ENCODE measurements at regions not wholly inside any gene's neighbourhood (a gene's known extent, or its start where the extent isn't known, plus 50 kb on each side); places are given as distances from the start of the nearest gene placed in this dataset.

- Mint-ChIP-seq H3K4me3 (ENCODE audit: unreplicated experiment) (no peak overlapping the region), H3K9me3 (ENCODE audit: unreplicated experiment) (no peaks in the 10 kb centered on the region), H3K27me3 (ENCODE audit: low read depth, unreplicated experiment) (no peaks in the 10 kb centered on the region), H3K4me1 (ENCODE audit: low read depth, unreplicated experiment) (peaks cover 24% of the 10 kb centered on the region), H3K27ac (ENCODE audit: unreplicated experiment) (no peak overlapping the region), H3K36me3 (ENCODE audit: low read depth, unreplicated experiment) (peaks cover 2% of the 10 kb centered on the region)
- Histone ChIP-seq H3K9me3 (ENCODE audit: insufficient read depth, low read depth, low read length) (no peaks in the 10 kb centered on the region), H3K36me3 (ENCODE audit: insufficient read depth, low read length) (no peaks in the 10 kb centered on the region), H3K4me1 (ENCODE audit: insufficient read depth, low read length) (peaks cover 9% of the 10 kb centered on the region), H3K79me2 (ENCODE audit: insufficient read depth, low read length) (no peaks in the 10 kb centered on the region), H3K9ac (ENCODE audit: low read length) (no peak overlapping the region), H3K27me3 (ENCODE audit: insufficient read depth, low read length) (no peaks in the 10 kb centered on the region), H3K4me2 (ENCODE audit: low read length) (no peak overlapping the region), H3K4me3 (ENCODE audit: insufficient read depth, low read depth, low read length) (no peak overlapping the region), H4K20me1 (ENCODE audit: insufficient read depth, low read length) (no peaks in the 10 kb centered on the region), H2AFZ (ENCODE audit: low read depth, low read length) (no peak overlapping the region), H3K27ac (ENCODE audit: low read depth, low read length) (no peak overlapping the region)
- no peak for FAIRE-seq
- DNase-seq (ENCODE audit: low read depth), result no peak
- TF ChIP-seq CTCF (IDR thresholded peaks at IDR 0.05; ENCODE audit: insufficient read depth, low read depth, low read length) (no peak), EZH2 (IDR thresholded peaks at IDR 0.05; ENCODE audit: insufficient read depth, low read length) (no peak)
Measured at GRCh38 chr10:28812384-28813372, 135.4 kb downstream of the BAMBI start.

GRCh38 chr10:28815681-28816080 is 138.4 kb downstream of the BAMBI start:
- TF ChIP-seq CTCF (IDR thresholded peaks at IDR 0.05; ENCODE audit: insufficient read depth, low read depth, low read length), result no peak
- TF ChIP-seq EZH2 (IDR thresholded peaks at IDR 0.05; ENCODE audit: insufficient read depth, low read length), result no peak

More at GRCh38 chr10:28815681-28816080, 138.4 kb downstream of the BAMBI start:
- H3K27me3 Mint-ChIP-seq (ENCODE audit: low read depth, unreplicated experiment), result no peaks in the 10 kb centered on the region
- Histone ChIP-seq H3K27me3 (ENCODE audit: insufficient read depth, low read length) (no peaks in the 10 kb centered on the region), H4K20me1 (ENCODE audit: insufficient read depth, low read length) (no peaks in the 10 kb centered on the region), H2AFZ (ENCODE audit: low read depth, low read length) (no peak overlapping the region), H3K36me3 (ENCODE audit: insufficient read depth, low read length) (no peaks in the 10 kb centered on the region), H3K4me2 (ENCODE audit: low read length) (no peak overlapping the region), H3K79me2 (ENCODE audit: insufficient read depth, low read length) (no peaks in the 10 kb centered on the region), H3K4me1 (ENCODE audit: insufficient read depth, low read length) (peaks cover under 1% of the 10 kb centered on the region), H3K4me3 (ENCODE audit: insufficient read depth, low read depth, low read length) (no peak overlapping the region), H3K9ac (ENCODE audit: low read length) (no peak overlapping the region), H3K27ac (ENCODE audit: low read depth, low read length) (no peak overlapping the region), H3K9me3 (ENCODE audit: insufficient read depth, low read depth, low read length) (no peaks in the 10 kb centered on the region)
- H3K4me3 Mint-ChIP-seq (ENCODE audit: unreplicated experiment), result no peak overlapping the region
- H3K27ac Mint-ChIP-seq (ENCODE audit: unreplicated experiment), result no peak overlapping the region
- DNase-seq (ENCODE audit: low read depth), result no peak
- H3K4me1 Mint-ChIP-seq (ENCODE audit: low read depth, unreplicated experiment), result peaks cover 3% of the 10 kb centered on the region
- peaks cover 2% of the 10 kb centered on the region for H3K36me3 Mint-ChIP-seq (ENCODE audit: low read depth, unreplicated experiment)
- no peaks in the 10 kb centered on the region for H3K9me3 Mint-ChIP-seq (ENCODE audit: unreplicated experiment)
- FAIRE-seq, result no peak
